ENCODE measurements at regions not wholly inside any gene's neighbourhood (a gene's known extent, or its start where the extent isn't known, plus 50 kb on each side); places are given as distances from the start of the nearest gene placed in this dataset.

DNA sequence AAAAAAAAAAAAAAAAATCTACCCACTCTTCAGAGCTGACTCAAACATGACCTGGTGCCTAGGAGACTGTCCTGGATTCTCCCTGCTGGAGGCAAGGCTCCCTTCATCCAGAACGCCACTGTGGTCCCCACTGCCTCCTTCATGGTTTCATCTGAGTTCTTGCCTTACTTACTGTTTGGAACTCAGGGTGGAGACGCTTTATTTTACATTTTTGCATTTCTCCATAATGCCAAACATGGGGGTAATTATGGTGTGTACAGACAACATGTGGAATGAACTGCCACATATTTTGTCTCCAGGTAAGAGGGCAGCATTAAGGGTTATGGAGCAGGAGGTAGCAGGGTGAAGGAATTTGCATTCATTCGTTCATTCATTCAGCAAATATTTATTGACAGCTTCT is 58.1 kb upstream of the KCNK12 start:
- no peak for TF ChIP-seq POLR2A (IDR thresholded peaks at IDR 0.05)
- TF ChIP-seq, protein P1, sequence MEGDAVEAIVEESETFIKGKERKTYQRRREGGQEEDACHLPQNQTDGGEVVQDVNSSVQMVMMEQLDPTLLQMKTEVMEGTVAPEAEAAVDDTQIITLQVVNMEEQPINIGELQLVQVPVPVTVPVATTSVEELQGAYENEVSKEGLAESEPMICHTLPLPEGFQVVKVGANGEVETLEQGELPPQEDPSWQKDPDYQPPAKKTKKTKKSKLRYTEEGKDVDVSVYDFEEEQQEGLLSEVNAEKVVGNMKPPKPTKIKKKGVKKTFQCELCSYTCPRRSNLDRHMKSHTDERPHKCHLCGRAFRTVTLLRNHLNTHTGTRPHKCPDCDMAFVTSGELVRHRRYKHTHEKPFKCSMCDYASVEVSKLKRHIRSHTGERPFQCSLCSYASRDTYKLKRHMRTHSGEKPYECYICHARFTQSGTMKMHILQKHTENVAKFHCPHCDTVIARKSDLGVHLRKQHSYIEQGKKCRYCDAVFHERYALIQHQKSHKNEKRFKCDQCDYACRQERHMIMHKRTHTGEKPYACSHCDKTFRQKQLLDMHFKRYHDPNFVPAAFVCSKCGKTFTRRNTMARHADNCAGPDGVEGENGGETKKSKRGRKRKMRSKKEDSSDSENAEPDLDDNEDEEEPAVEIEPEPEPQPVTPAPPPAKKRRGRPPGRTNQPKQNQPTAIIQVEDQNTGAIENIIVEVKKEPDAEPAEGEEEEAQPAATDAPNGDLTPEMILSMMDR (IDR thresholded peaks at IDR 0.05): no peak
